GM12865 (cell line): ENCODE measurements at regions not wholly inside any gene's neighbourhood (a gene's known extent, or its start where the extent isn't known, plus 50 kb on each side); places are given as distances from the start of the nearest gene placed in this dataset.

Experiments
- DNase-seq: peaks from one replicate; pipeline ENCODE4 v3.0.0; 2010; ENCODE audit warnings: low read depth
- H3K4me3 ChIP-seq: 2 replicates; pipeline ENCODE4 v1.5.1; 2011; ENCODE audit warnings: mild to moderate bottlenecking, low read depth, low read length, control low read depth
- CTCF ChIP-seq: IDR thresholded peaks from 2 replicates; pipeline ENCODE4 v1.5.1; 2011; ENCODE audit warnings: low read length, control low read depth, low read depth, inconsistent platforms; ENCODE audit not compliant: insufficient read depth; ENCODE audit errors: missing control alignments

- no peak overlapping the region for H3K4me3 ChIP-seq
- no peak for TF ChIP-seq CTCF
- DNase-seq = no peak
These were observed 333.9 kb upstream of the THRB start for GRCh38 chr3:24828551-24828950.

DNA sequence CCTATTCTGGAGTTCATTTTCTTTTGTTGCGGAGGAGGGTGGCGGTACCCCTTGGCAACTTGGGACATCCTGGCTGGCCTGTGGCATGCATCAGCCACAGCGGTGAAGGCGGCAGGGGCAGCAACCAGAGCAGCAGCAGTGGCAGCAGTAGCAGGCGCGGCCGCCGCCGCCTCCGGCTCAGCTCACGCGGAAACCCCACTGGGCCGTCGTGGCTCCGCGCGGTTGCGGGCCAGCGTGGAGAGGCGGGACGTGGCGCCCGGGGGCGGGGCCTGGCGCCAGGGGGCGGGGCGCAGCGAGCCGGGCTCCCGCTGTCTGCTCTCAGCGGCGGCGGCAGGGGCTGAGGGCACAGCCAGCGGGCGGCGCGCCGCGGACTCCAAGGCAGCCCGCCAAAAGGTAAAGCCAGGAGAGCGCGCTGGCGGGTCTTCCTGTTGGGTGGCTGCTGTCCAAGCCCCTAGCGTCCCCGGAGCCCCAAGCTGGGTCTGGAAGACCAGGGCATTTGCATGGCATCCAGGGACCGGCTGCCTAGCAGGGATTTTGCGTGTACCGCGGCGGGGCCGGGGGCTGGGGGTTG lies 334.4 kb upstream of the THRB start:
- TF ChIP-seq CTCF = no peak
- no peak overlapping the region for H3K4me3 ChIP-seq
- no peak for DNase-seq

DNA sequence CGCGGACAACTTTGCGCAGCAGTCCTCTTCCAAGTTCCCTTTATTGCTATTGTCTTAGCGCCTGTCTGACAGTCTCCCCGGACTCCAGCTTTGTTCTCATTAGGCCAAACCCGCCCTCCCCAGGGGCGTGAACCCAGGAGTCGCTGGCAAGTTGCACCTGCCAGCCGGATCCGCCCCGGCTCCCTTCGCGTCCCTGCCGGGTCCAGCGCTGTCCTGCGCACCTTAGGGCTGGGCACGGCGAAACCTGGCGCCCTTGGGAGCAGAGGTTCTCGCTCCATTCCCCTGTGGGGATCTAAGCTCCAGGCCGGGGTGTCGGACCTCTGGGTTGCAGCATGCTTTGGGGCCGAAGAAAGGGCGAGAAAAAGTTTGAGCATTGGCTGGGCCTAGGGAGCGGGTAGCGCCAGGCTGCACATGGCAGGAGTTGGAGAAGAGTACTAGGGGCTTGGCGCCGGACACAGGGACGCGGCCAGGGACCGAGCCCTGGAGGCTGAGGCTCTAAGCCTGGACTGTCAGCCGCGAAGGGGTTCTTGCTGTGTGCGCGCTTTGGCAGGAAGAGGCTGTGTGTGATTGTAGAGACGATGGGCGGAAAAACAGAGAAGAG lies 335.1 kb upstream of the THRB start:
- no peak overlapping the region for H3K4me3 ChIP-seq
- TF ChIP-seq CTCF = no peak
- DNase-seq = no peak

DNA sequence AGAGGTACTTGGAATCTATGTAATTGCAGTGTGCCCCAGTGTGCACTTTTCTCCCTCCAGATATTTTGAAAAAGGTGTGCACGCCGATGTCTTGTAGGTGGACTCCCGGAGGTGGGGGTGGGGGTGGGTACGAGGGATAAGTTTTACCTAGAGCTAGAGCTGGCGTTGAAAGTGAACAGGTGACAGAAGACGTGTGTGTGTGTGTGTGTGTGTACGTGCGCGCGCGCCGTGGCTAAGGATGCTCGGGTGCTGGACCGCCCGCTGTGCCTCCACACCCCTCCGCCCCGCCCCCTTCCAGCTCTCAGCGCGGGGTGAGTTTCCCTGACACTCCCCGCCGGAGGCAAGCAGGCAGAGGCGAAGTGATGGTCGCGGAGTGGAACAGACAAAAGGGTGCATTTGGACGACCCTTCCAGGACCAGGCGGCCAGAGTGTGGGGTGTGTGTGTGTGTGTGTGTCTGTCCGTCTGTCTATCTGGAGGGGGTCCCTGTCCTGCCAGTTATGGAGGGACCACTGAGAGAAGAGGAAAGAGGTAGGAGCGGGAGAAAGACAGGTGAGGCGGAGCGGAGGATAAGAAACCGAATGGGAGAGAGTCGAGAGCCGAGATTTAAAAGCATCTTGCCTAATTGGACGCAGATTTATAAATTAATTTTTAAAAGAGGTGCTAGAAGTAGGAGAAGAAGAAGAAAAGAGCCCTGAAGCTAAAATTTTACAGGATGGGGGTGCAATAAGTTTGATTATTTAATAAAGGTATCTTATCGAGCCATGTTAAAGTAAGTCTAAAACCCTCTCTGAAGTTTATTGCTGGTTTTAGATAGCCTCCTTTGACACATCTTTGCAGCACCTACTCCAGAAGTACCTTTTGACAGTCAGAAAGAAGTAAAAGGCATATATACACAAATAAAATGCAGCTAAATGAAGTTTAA lies 335.8 kb upstream of the THRB start:
- no peak for DNase-seq
- TF ChIP-seq CTCF = no peak
- H3K4me3 ChIP-seq = no peak overlapping the region

- H3K4me3 ChIP-seq = no peak overlapping the region
- no peak for DNase-seq
- TF ChIP-seq CTCF = no peak
These were observed 336.6 kb upstream of the THRB start for GRCh38 chr3:24831221-24831620.

DNA sequence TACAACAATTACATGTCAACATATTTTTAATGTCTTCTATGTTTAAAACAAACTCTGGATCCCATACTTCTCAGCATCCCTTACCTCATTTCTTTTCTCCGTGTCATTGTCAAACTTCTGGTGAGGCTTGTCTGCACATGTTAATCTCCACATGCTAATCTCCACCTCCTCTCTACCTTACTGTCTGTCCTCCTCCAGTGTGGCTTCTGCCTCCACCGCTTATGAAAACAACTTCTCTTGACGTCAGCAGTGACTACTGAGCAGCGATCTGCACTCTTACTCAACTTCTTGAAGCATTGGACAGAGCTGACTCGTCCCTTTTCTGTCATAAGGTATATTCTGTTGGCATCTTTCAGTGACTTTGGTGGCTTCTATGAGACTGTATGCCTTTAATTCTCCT lies 338.2 kb upstream of the THRB start:
- no peak for TF ChIP-seq CTCF
- H3K4me3 ChIP-seq = no peak overlapping the region

More for the DNA sequence above, 338.2 kb upstream of the THRB start:
- no peak for DNase-seq
